ENCODE measurements at regions not wholly inside any gene's neighbourhood (a gene's known extent, or its start where the extent isn't known, plus 50 kb on each side); places are given as distances from the start of the nearest gene placed in this dataset.

DNA sequence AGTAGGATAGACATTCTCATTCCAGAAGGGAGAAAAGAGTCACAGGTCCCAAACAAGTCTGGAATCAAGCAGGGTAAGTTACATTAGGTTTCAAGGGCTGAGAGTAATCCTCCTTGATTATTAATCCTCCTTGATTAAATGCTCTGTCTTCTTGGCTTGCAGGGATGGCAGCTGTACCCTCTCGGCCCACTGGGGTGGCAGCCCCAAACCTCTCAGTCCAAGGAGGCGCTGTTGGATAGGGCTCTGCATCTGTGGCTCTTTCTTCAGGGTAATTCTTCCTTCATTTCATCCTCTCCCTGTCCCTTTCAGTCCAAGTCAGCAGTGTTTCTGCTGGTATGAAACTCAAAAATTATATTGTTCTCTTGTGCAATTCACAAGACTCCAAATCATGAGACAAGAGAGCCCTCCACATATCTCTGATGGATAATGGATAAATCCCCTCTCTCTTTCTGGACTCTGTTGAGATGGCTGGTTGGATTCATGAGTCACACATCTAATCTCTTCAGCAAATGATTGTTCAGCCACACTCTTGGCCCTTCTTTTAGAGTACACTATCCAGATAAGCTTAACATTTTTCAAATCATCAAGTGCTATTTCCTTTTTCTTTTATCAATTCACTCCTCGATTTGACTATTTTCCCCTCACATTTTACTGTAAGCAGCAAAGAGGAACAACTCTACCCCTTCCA, 323.7 kb upstream of the HTR2A start:
- H2BK120ac ChIP-seq (ENCODE audit: low read depth, low read length): no peak overlapping the region
- H3K27ac ChIP-seq (replicated peaks; ENCODE audit: low read length): no peak overlapping the region
- H3K9me3 ChIP-seq (replicated peaks in 1 of 2; ENCODE audit: control insufficient read depth in 2 of 2, insufficient read depth in 1 of 2, low read depth in 1 of 2, low read length in 2 of 2): no peaks in the 10 kb centered on the region
- no peaks in the 10 kb centered on the region for H3K4me1 ChIP-seq (ENCODE audit: control insufficient read depth in 2 of 2, insufficient read depth in 1 of 2, low read depth in 1 of 2, low read length in 2 of 2)
- H2BK12ac ChIP-seq (ENCODE audit: low read length): no peak overlapping the region
- H3K4me3 ChIP-seq (ENCODE audit: low read length in 2 of 2): no peak overlapping the region
- WGBS, 2 donors (ENCODE audit: extremely low coverage in 2 of 2, insufficient read length in 2 of 2, insufficient replicate concordance in 1 of 2): 100% methylated on average over 1 of the region's 3 CpGs; no CpG with 5 or more reads in 1 of the 2 donors
- H3K79me1 ChIP-seq (ENCODE audit: low read depth, low read length): no peaks in the 10 kb centered on the region
- no peak overlapping the region for H4K8ac ChIP-seq (ENCODE audit: low read depth, low read length)
- no peak overlapping the region for H3K14ac ChIP-seq (ENCODE audit: low read length)
- H3K4me2 ChIP-seq (ENCODE audit: insufficient read depth, low read length, poor library complexity, severe bottlenecking): no peak overlapping the region
- no peak overlapping the region for H2BK15ac ChIP-seq (ENCODE audit: low read length)
- H3K27me3 ChIP-seq (ENCODE audit: control insufficient read depth in 3 of 3, insufficient read depth in 3 of 3, low read depth in 1 of 3, low read length in 3 of 3): no peaks in the 10 kb centered on the region
- H2AK5ac ChIP-seq (ENCODE audit: low read depth, low read length): no peak overlapping the region
- no peak overlapping the region for H3K18ac ChIP-seq (ENCODE audit: low read length)
- no peak overlapping the region for H2BK5ac ChIP-seq (ENCODE audit: low read length)
- no peak overlapping the region for H3K23ac ChIP-seq (ENCODE audit: low read depth, low read length, poor library complexity)
- no peak overlapping the region for H3K9ac ChIP-seq (ENCODE audit: low read depth, low read length, poor library complexity)
- no peaks in the 10 kb centered on the region for H3K36me3 ChIP-seq (replicated peaks in 1 of 2; ENCODE audit: control insufficient read depth in 2 of 2, insufficient read depth in 2 of 2, low read length in 2 of 2)
- H4K91ac ChIP-seq (ENCODE audit: low read depth, low read length, poor library complexity): no peak overlapping the region
- DNase-seq (ENCODE audit: low spot score): no peak
- H3K4ac ChIP-seq (ENCODE audit: low read length): no peak overlapping the region
- H2AFZ ChIP-seq (ENCODE audit: low read length): no peak overlapping the region

GRCh38 chr13:47218611-47219010, 321.8 kb upstream of the HTR2A start:
- H4K91ac ChIP-seq (ENCODE audit: low read depth, low read length, poor library complexity): no peak overlapping the region
- no peaks in the 10 kb centered on the region for H3K79me1 ChIP-seq (ENCODE audit: low read depth, low read length)
- H3K18ac ChIP-seq (ENCODE audit: low read length): no peak overlapping the region
- no peaks in the 10 kb centered on the region for H3K27me3 ChIP-seq (ENCODE audit: control insufficient read depth in 3 of 3, insufficient read depth in 3 of 3, low read depth in 1 of 3, low read length in 3 of 3)
- no peak overlapping the region for H3K4me3 ChIP-seq (ENCODE audit: low read length in 2 of 2)
- H3K4me2 ChIP-seq (ENCODE audit: insufficient read depth, low read length, poor library complexity, severe bottlenecking): no peak overlapping the region
- H2BK5ac ChIP-seq (ENCODE audit: low read length): no peak overlapping the region
- no peak overlapping the region for H2AK5ac ChIP-seq (ENCODE audit: low read depth, low read length)
- no CpG with 5 or more reads among the region's 2 CpGs for WGBS, 2 donors (ENCODE audit: extremely low coverage in 2 of 2, insufficient read length in 2 of 2, insufficient replicate concordance in 1 of 2)
- no peak overlapping the region for H3K27ac ChIP-seq (replicated peaks; ENCODE audit: low read length)
- H4K8ac ChIP-seq (ENCODE audit: low read depth, low read length): no peak overlapping the region
- no peak overlapping the region for H2BK120ac ChIP-seq (ENCODE audit: low read depth, low read length)
- H3K14ac ChIP-seq (ENCODE audit: low read length): no peak overlapping the region
- H3K36me3 ChIP-seq (replicated peaks in 1 of 2; ENCODE audit: control insufficient read depth in 2 of 2, insufficient read depth in 2 of 2, low read length in 2 of 2): no peaks in the 10 kb centered on the region
- H3K9me3 ChIP-seq (replicated peaks in 1 of 2; ENCODE audit: control insufficient read depth in 2 of 2, insufficient read depth in 1 of 2, low read depth in 1 of 2, low read length in 2 of 2): no peaks in the 10 kb centered on the region
- no peak overlapping the region for H2AFZ ChIP-seq (ENCODE audit: low read length)
- H3K9ac ChIP-seq (ENCODE audit: low read depth, low read length, poor library complexity): no peak overlapping the region
- no peak overlapping the region for H3K4ac ChIP-seq (ENCODE audit: low read length)
- no peak overlapping the region for H3K23ac ChIP-seq (ENCODE audit: low read depth, low read length, poor library complexity)
- no peak overlapping the region for H2BK15ac ChIP-seq (ENCODE audit: low read length)
- no peak for DNase-seq (ENCODE audit: low spot score)
- no peaks in the 10 kb centered on the region for H3K4me1 ChIP-seq (ENCODE audit: control insufficient read depth in 2 of 2, insufficient read depth in 1 of 2, low read depth in 1 of 2, low read length in 2 of 2)
- no peak overlapping the region for H2BK12ac ChIP-seq (ENCODE audit: low read length)

DNA sequence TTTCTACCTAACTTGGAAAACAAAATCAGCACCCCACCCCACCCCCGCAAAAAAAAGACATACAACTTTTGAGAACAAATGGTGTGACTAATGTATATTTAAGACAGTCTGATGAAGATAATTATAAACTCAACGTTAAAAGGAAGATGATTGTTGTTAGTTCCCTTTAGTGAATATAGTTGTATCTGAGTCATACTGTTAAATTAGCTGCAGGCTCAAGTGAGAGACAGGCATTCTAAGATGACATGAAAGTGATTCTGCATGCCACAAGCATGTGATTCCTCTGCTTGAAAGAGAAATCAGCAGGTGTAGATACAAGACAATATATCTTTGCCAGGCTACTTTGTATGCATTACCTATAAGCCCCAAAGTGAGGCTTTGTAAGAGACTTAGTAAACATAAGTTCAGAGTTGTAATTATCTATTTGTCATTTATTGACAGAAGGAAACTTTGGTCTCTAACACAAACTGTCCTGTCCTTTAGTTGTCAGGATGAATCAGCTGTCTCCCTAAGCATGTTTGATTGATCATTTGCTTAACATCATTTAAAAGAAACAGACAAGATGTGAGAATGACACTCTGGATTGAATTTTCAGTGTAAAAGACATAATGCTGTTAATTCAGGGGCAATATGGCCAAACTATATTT, 319.4 kb upstream of the HTR2A start:
- Histone ChIP-seq H3K4ac (ENCODE audit: low read length) (no peak overlapping the region), H3K9me3 (replicated peaks in 1 of 2; ENCODE audit: control insufficient read depth in 2 of 2, insufficient read depth in 1 of 2, low read depth in 1 of 2, low read length in 2 of 2) (no peaks in the 10 kb centered on the region), H3K79me1 (ENCODE audit: low read depth, low read length) (no peaks in the 10 kb centered on the region), H2AFZ (ENCODE audit: low read length) (no peak overlapping the region), H2BK5ac (ENCODE audit: low read length) (no peak overlapping the region), H3K9ac (ENCODE audit: low read depth, low read length, poor library complexity) (no peak overlapping the region), H3K36me3 (replicated peaks in 1 of 2; ENCODE audit: control insufficient read depth in 2 of 2, insufficient read depth in 2 of 2, low read length in 2 of 2) (no peaks in the 10 kb centered on the region), H3K18ac (ENCODE audit: low read length) (no peak overlapping the region), H3K23ac (ENCODE audit: low read depth, low read length, poor library complexity) (no peak overlapping the region), H3K27ac (replicated peaks; ENCODE audit: low read length) (no peak overlapping the region), H4K8ac (ENCODE audit: low read depth, low read length) (no peak overlapping the region), H2AK5ac (ENCODE audit: low read depth, low read length) (no peak overlapping the region), H2BK12ac (ENCODE audit: low read length) (no peak overlapping the region), H4K91ac (ENCODE audit: low read depth, low read length, poor library complexity) (no peak overlapping the region), H2BK120ac (ENCODE audit: low read depth, low read length) (no peak overlapping the region), H3K4me3 (ENCODE audit: low read length in 2 of 2) (no peak overlapping the region), H2BK15ac (ENCODE audit: low read length) (no peak overlapping the region), H3K4me2 (ENCODE audit: insufficient read depth, low read length, poor library complexity, severe bottlenecking) (no peak overlapping the region), H3K4me1 (ENCODE audit: control insufficient read depth in 2 of 2, insufficient read depth in 1 of 2, low read depth in 1 of 2, low read length in 2 of 2) (no peaks in the 10 kb centered on the region), H3K27me3 (ENCODE audit: control insufficient read depth in 3 of 3, insufficient read depth in 3 of 3, low read depth in 1 of 3, low read length in 3 of 3) (no peaks in the 10 kb centered on the region), H3K14ac (ENCODE audit: low read length) (no peak overlapping the region)
- no peak for DNase-seq (ENCODE audit: low spot score)
- no CpG with 5 or more reads among the region's 2 CpGs for WGBS, 2 donors (ENCODE audit: extremely low coverage in 2 of 2, insufficient read length in 2 of 2, insufficient replicate concordance in 1 of 2)

DNA sequence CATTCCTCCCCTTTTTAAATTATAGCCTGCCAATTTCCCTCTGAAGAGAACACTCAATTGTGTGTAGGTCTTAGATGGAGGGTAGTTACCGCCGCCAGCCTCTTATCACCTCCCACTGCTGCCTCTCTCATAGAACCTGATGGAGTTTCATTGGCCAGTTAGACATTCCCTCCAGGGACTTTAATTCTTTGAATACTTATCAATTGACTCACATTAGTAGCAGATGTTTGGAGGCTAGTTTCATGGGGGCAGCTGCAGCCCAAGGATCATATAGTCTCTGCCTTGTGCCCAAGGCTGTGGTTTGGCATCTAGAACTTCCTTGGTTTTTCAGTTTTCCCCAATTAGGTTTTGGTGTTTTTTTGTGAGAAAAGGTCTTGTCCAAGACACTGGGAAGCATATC, 318.9 kb upstream of the HTR2A start:
- Histone ChIP-seq H3K4me2 (ENCODE audit: insufficient read depth, low read length, poor library complexity, severe bottlenecking) (no peak overlapping the region), H3K23ac (ENCODE audit: low read depth, low read length, poor library complexity) (no peak overlapping the region), H3K36me3 (replicated peaks in 1 of 2; ENCODE audit: control insufficient read depth in 2 of 2, insufficient read depth in 2 of 2, low read length in 2 of 2) (no peaks in the 10 kb centered on the region), H3K27ac (replicated peaks; ENCODE audit: low read length) (no peak overlapping the region), H3K4me1 (ENCODE audit: control insufficient read depth in 2 of 2, insufficient read depth in 1 of 2, low read depth in 1 of 2, low read length in 2 of 2) (no peaks in the 10 kb centered on the region), H3K27me3 (ENCODE audit: control insufficient read depth in 3 of 3, insufficient read depth in 3 of 3, low read depth in 1 of 3, low read length in 3 of 3) (no peaks in the 10 kb centered on the region), H4K8ac (ENCODE audit: low read depth, low read length) (no peak overlapping the region), H2AK5ac (ENCODE audit: low read depth, low read length) (no peak overlapping the region), H3K4ac (ENCODE audit: low read length) (no peak overlapping the region), H4K91ac (ENCODE audit: low read depth, low read length, poor library complexity) (no peak overlapping the region), H2AFZ (ENCODE audit: low read length) (no peak overlapping the region), H3K9ac (ENCODE audit: low read depth, low read length, poor library complexity) (no peak overlapping the region), H3K9me3 (replicated peaks in 1 of 2; ENCODE audit: control insufficient read depth in 2 of 2, insufficient read depth in 1 of 2, low read depth in 1 of 2, low read length in 2 of 2) (no peaks in the 10 kb centered on the region), H2BK120ac (ENCODE audit: low read depth, low read length) (no peak overlapping the region), H3K79me1 (ENCODE audit: low read depth, low read length) (no peaks in the 10 kb centered on the region), H2BK5ac (ENCODE audit: low read length) (no peak overlapping the region), H2BK12ac (ENCODE audit: low read length) (no peak overlapping the region), H3K4me3 (ENCODE audit: low read length in 2 of 2) (no peak overlapping the region), H2BK15ac (ENCODE audit: low read length) (no peak overlapping the region), H3K18ac (ENCODE audit: low read length) (no peak overlapping the region), H3K14ac (ENCODE audit: low read length) (no peak overlapping the region)
- WGBS, 2 donors (ENCODE audit: extremely low coverage in 2 of 2, insufficient read length in 2 of 2, insufficient replicate concordance in 1 of 2): no CpG with 5 or more reads among the region's 2 CpGs
- DNase-seq (ENCODE audit: low spot score): no peak
